Right ventricle myocardium superior (tissue), 1 donor: ENCODE measurements at regions not wholly inside any gene's neighbourhood (a gene's known extent, or its start where the extent isn't known, plus 50 kb on each side); places are given as distances from the start of the nearest gene placed in this dataset.

Source experiments
- ATAC-seq: fragments of 200-7000 bp; cut with Tn5 transposase; one replicate; pipeline ENCODE4 v1.9.1; 2020; ENCODE audit warnings: mild to moderate bottlenecking; ENCODE audit not compliant: poor library complexity
- DNase-seq: peaks from one replicate; pipeline ENCODE4 v3.0.0-alpha.2; 2020
- intact Hi-C: fragments of 100-400 bp; cut with DNase I; formaldehyde crosslinking; loops from one replicate; pipeline ENCODE4 v1.11.2; 2022
- donor health status: DM: no; HTN: yes; CAD: no; lungs with severe emphysema.

GRCh38 chr3:42014921-42015533, 53.1 kb upstream of the ULK4 start:
- DNase-seq (peak; percentile 81), ATAC-seq (peak; percentile 62)
- intact Hi-C loops: loop anchor here (2.0 to 5.0 kb wide), 2 partner anchors 53 to 84 kb away; partner anchors contain the start of gene ULK4

DNA sequence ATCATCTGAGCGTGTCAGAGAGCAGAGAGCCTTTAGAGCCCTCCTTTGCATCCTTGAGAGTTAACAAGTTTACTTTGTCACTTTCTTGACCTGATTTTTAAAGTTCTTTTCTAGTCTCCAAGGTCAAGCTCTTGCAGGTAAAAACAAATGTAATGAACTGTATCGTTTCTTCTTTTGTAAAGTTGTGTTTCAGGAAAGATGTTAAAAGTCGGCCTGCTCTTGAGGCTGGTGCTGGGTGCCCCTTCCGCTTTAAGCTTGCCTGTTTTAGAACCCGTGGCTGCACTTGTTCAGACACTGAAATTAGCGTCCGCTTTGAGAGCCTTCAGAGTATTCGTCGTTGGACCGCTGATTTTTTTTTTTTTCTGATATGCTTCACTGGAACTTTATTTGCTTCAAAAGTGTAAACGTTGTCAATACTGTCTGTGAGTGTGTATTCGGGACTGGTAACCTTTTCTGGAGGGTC, 52.6 kb upstream of the ULK4 start:
- intact Hi-C loops: loop anchor here (2.0 to 5.0 kb wide), 2 partner anchors 52 to 84 kb away; partner anchors contain the start of gene ULK4
- peak; percentile 35 for ATAC-seq
- DNase-seq: no peak

DNA sequence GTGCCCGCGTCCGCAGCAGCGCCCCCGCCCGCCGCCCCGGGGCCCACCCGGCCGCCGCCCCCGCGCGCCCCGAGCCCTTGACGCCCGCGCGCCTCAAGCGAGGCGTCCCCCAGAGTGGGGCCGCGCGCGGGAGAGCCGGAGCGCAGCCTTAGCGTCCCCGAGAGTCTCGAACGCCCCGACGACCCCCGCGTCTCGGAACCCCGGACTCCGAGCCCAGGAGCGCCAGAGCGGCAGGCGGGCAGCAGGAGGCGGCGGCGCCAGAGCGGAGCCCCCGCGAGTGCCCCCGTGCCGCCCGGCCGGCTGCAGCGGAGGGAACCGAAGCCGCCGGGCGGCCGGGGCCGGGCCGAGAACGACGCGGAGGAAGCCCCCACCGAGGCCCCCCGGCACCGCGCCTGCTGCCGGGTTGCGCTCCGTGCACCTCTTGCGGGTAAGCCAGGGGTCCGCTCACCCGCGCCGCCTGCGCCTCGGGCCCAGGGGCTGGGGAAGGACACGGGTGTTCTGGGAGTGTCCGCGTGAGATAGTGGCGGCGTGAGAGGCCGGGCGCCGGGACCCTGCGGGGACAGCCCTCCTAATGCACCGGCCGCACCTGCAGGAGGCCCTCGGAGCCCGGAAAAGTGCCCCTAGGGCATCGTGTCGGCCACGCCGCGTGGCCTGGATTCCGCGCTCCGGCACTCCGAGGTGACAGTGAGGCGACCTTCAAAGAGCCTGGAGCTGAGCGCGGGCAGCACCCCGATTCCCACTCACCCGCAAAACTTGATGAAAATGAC, 52.0 kb upstream of the ULK4 start:
- DNase-seq (peak; percentile 69), ATAC-seq (peak; percentile 59)
- intact Hi-C loops: loop anchor here (2.0 to 5.0 kb wide), 2 partner anchors 52 to 85 kb away; partner anchors contain the start of gene ULK4

GRCh38 chr3:42012935-42013690, 51.2 kb upstream of the ULK4 start:
- DNase-seq: peak; percentile 85
- ATAC-seq: peak; percentile 84
- intact Hi-C loops: loop anchor here (5.0 kb wide), 1 partner anchor 51 kb away; the partner anchor contains the start of gene ULK4

GRCh38 chr3:42012383-42012934, 50.6 kb upstream of the ULK4 start:
- intact Hi-C loops: loop anchor here (5.0 kb wide), 1 partner anchor 50 kb away; the partner anchor contains the start of gene ULK4
- ATAC-seq (no peak), DNase-seq (no peak)
